Neural progenitor cell (in vitro differentiated cells): ENCODE measurements at regions not wholly inside any gene's neighbourhood (a gene's known extent, or its start where the extent isn't known, plus 50 kb on each side); places are given as distances from the start of the nearest gene placed in this dataset.

ENCODE experiments used
- EZH2 ChIP-seq: fragments of 200-600 bp; sonication (generic); IDR thresholded peaks from 2 replicates; pipeline ENCODE4 v1.6.1; 2017; ENCODE audit warnings: antibody characterized with exemption, mild to moderate bottlenecking, moderate library complexity
- EZH2phosphoT487 ChIP-seq: fragments of 200-600 bp; sonication (generic); IDR thresholded peaks from 2 replicates; pipeline ENCODE4 v1.6.1; 2017; ENCODE audit warnings: antibody characterized with exemption
- TF ChIP-seq, protein P1 (sequence below): fragments of 200-600 bp; sonication (generic); IDR thresholded peaks from 2 replicates; pipeline ENCODE4 v1.5.1; 2017; ENCODE audit warnings: antibody characterized with exemption, mild to moderate bottlenecking

DNA sequence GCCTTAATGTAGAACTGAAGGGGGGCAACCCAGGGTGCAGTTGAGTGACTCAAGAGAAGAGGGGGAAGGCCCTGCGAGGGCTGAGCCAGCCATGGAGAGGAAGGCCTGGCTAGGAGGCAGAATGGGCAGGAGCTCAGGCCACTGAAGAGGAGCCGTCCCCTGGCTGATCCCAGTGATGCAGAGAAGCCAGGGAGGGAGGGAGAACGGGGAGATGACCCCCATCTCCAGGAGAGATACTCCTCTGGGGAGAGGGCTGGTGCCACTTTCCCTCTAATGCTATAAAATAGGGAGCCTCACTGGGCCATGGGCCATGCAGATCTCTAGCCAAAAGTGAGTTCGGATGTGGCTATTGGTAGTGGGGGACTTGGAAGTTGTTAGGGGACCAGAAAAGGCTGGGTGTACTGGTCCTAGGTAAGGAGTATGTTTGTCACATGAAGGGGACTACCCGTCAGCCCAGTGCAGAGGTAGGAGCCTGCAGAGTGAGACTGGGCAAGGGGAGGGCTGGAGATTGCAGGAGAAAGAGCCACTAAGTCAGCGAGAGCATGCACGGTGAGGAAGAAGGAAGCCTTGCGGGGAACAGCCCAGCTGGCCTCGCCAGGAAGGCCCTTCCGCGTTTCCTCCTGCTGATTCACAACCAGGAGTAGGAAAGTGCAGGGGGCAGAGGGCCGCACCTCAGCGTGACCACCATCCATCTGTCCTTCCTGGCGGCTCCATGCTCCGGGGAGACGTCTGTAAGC, 347.6 kb downstream of the TCERG1L start:
- TF ChIP-seq EZH2 (no peak), EZH2phosphoT487 (no peak)
- TF ChIP-seq, protein P1, sequence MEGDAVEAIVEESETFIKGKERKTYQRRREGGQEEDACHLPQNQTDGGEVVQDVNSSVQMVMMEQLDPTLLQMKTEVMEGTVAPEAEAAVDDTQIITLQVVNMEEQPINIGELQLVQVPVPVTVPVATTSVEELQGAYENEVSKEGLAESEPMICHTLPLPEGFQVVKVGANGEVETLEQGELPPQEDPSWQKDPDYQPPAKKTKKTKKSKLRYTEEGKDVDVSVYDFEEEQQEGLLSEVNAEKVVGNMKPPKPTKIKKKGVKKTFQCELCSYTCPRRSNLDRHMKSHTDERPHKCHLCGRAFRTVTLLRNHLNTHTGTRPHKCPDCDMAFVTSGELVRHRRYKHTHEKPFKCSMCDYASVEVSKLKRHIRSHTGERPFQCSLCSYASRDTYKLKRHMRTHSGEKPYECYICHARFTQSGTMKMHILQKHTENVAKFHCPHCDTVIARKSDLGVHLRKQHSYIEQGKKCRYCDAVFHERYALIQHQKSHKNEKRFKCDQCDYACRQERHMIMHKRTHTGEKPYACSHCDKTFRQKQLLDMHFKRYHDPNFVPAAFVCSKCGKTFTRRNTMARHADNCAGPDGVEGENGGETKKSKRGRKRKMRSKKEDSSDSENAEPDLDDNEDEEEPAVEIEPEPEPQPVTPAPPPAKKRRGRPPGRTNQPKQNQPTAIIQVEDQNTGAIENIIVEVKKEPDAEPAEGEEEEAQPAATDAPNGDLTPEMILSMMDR = no peak
